Endothelial cell of umbilical vein (primary cell): ENCODE measurements at regions not wholly inside any gene's neighbourhood (a gene's known extent, or its start where the extent isn't known, plus 50 kb on each side); places are given as distances from the start of the nearest gene placed in this dataset.

Source experiments
- BruUV-seq: library from RNA; stranded (reverse); fragments of 400-500 nt; replicated peaks from 2 replicates; lab custom pipeline; 2021; lab: Mats Ljungman, UMichigan
- CTCF ChIA-PET: fragments of 300-600, 350-600 bp; sonication (Branson Sonifier 250); formaldehyde crosslinking; loops from one replicate; lab custom pipeline; 2021; ENCODE audit warnings: antibody characterized with exemption, inconsistent platforms; lab: Charles Lee
- POLR2A ChIA-PET: fragments of 300-600, 350-600 bp; sonication (Branson Sonifier 250); formaldehyde crosslinking; loops from one replicate; lab custom pipeline; 2021; ENCODE audit warnings: antibody characterized with exemption, inconsistent platforms; lab: Charles Lee
- DNase-seq: peaks from one replicate; pipeline ENCODE4 v3.0.0-alpha.2; 2011; ENCODE audit warnings: low read depth, low spot score
- FAIRE-seq: peaks from 2 replicates; lab custom pipeline; 2011; peaks lifted over from hg19 to GRCh38; lab: Jason Lieb, UNC
- H2AFZ ChIP-seq: 2 replicates; pipeline ENCODE4 v1.6.0; 2012; ENCODE audit warnings: low read depth, low read length, control low read depth, inconsistent platforms
- H3K27ac ChIP-seq: 2 replicates; pipeline ENCODE4 v1.5.1; 2011; ENCODE audit warnings: low read depth, mild to moderate bottlenecking, control low read depth, low read length, moderate library complexity; ENCODE audit not compliant: insufficient read depth
- H3K27me3 ChIP-seq, 2 experiments: 2 replicates each; pipeline versions ENCODE4 v1.6.0 to v1.6.1; 2011; ENCODE audit warnings: low read length in 2 of 2, mixed read lengths in 1 of 2; ENCODE audit not compliant: control insufficient read depth in 2 of 2, insufficient read depth in 2 of 2
- H3K36me3 ChIP-seq, 2 experiments: 2 replicates in 1 of 2; 3 replicates in 1 of 2; pipeline ENCODE4 v1.5.1; 2011; ENCODE audit warnings: low read length in 2 of 2, mild to moderate bottlenecking in 1 of 2, moderate library complexity in 1 of 2; ENCODE audit not compliant: control insufficient read depth in 2 of 2, insufficient read depth in 2 of 2; ENCODE audit errors: extremely low read depth in 1 of 2
- H3K4me1 ChIP-seq: 3 replicates; pipeline ENCODE4 v1.5.1; 2011; ENCODE audit warnings: mild to moderate bottlenecking, low read length; ENCODE audit not compliant: control insufficient read depth, insufficient read depth; ENCODE audit errors: extremely low read depth
- H3K4me2 ChIP-seq: 2 replicates; pipeline ENCODE4 v1.6.1; 2011; ENCODE audit warnings: low read length, control low read depth, mixed read lengths; ENCODE audit not compliant: insufficient read depth
- H3K4me3 ChIP-seq, 3 experiments: fragments of 200-600 bp in 1 of 3; sonication (generic), shearing (Covaris generic) in 1 of 3; replicated peaks in 1 of 3; 2 replicates each; pipeline ENCODE4 v1.5.1; 2011 to 2016; ENCODE audit warnings: control low read depth in 3 of 3, low read length in 3 of 3, mild to moderate bottlenecking in 2 of 3, inconsistent platforms in 1 of 3, low read depth in 1 of 3, moderate library complexity in 1 of 3; ENCODE audit not compliant: insufficient read depth in 1 of 3
- H3K79me2 ChIP-seq: 2 replicates; pipeline ENCODE4 v1.6.0; 2012; ENCODE audit warnings: low read length, inconsistent platforms; ENCODE audit not compliant: control insufficient read depth, insufficient read depth
- H3K9ac ChIP-seq: replicated peaks from 2 replicates; pipeline ENCODE3; 2011; ENCODE audit warnings: low read length, control low read depth; ENCODE audit not compliant: insufficient read depth; ENCODE audit errors: extremely low read depth
- H3K9me1 ChIP-seq: replicated peaks from 3 replicates; pipeline ENCODE4 v1.6.0; 2011; ENCODE audit warnings: mild to moderate bottlenecking, low read length; ENCODE audit not compliant: control insufficient read depth, insufficient read depth; ENCODE audit errors: extremely low read depth
- H3K9me3 ChIP-seq: replicated peaks from 2 replicates; pipeline ENCODE4 v1.5.1; 2012; ENCODE audit warnings: low read length, inconsistent platforms; ENCODE audit not compliant: control insufficient read depth, insufficient read depth
- H4K20me1 ChIP-seq: replicated peaks from 2 replicates; pipeline ENCODE3; 2011; ENCODE audit warnings: mild to moderate bottlenecking, low read length; ENCODE audit not compliant: control insufficient read depth, insufficient read depth; ENCODE audit errors: extremely low read depth
- CTCF ChIP-seq, 2 donors: IDR thresholded peaks; 1 replicate in 1 of 2; 2 replicates in 1 of 2; pipeline ENCODE4 v1.5.1; 2011; ENCODE audit warnings: low read length in 2 of 2, mild to moderate bottlenecking in 2 of 2, moderate library complexity in 2 of 2, control low read depth in 1 of 2, inconsistent platforms in 1 of 2, low read depth in 1 of 2; ENCODE audit not compliant: insufficient read depth in 1 of 2; ENCODE audit errors: extremely low read depth in 1 of 2
- EZH2 ChIP-seq: IDR thresholded peaks from 2 replicates; pipeline ENCODE4 v1.6.1; 2012; ENCODE audit warnings: borderline replicate concordance, low read depth, mild to moderate bottlenecking, moderate library complexity, low read length, inconsistent platforms; ENCODE audit not compliant: severe bottlenecking
- FOS ChIP-seq: IDR thresholded peaks from 2 replicates; pipeline ENCODE4 v1.6.1; 2011; ENCODE audit warnings: mild to moderate bottlenecking, low read length, moderate library complexity, borderline replicate concordance; ENCODE audit not compliant: insufficient read depth
- GATA2 ChIP-seq: IDR thresholded peaks from 2 replicates; pipeline ENCODE4 v1.7.0; 2011; ENCODE audit warnings: low read depth, mild to moderate bottlenecking, moderate library complexity, mixed read lengths, low read length; ENCODE audit not compliant: insufficient read length, insufficient read depth
- JUN ChIP-seq: IDR thresholded peaks from 2 replicates; pipeline ENCODE4 v1.6.1; 2011; ENCODE audit warnings: borderline replicate concordance, low read depth; ENCODE audit not compliant: insufficient read length, insufficient read depth
- MAX ChIP-seq: IDR thresholded peaks from 2 replicates; pipeline ENCODE4 v1.6.1; 2011; ENCODE audit not compliant: insufficient read depth, insufficient read length
- MYC ChIP-seq: IDR thresholded peaks from one replicate; pipeline ENCODE4 v1.6.1; 2011; ENCODE audit warnings: mild to moderate bottlenecking, low read depth, low read length
- POLR2A ChIP-seq: IDR thresholded peaks from 2 replicates; pipeline ENCODE4 v1.6.1; 2012; ENCODE audit warnings: low read depth, mild to moderate bottlenecking, control low read depth, low read length
- POLR2AphosphoS5 ChIP-seq: IDR thresholded peaks from 2 replicates; pipeline ENCODE4 v1.6.1; 2012; ENCODE audit warnings: low read depth, mild to moderate bottlenecking, control low read depth, low read length, moderate library complexity; ENCODE audit not compliant: insufficient read depth
- dilution Hi-C: fragments of 300-500 bp; cut with MboI; formaldehyde crosslinking; loops from one replicate; pipeline ENCODE4 v1.15.0; 2019; ENCODE audit warnings: low sequenced_read_pairs; ENCODE audit not compliant: extremely low pct_ligation_motif_present
- intact Hi-C: fragments of 100-400 bp; cut with micrococcal nuclease; formaldehyde crosslinking; loops from one replicate; pipeline ENCODE4 v1.10.0; 2022

DNA sequence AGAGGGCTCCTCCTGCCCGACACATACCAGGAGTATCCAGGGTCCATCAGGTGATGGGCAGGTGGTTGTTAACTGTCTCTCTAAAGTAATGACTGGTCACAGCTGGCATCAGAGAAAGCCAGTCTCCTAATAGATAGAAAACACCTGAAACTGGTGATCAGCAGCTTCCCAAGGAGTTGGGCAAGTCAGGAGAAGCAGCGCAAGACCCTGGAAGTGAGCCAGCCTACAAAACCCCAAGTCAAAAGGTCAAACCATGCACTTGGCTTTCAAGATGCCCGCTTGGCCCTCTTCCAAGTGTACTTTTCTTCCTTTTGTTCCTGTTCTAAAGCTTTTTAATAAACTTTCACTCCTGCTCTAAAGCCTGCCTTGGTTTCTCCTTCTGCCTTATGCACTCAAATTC, 815.2 kb downstream of the DCDC2C start:
- no peak overlapping the region for H3K9ac ChIP-seq
- dilution Hi-C loops = no loop called here
- ChIA-PET POLR2A (no interaction called here), CTCF (interaction anchor here (1.1 to 1.2 kb wide), 2 partner anchors 29 to 165 kb away, joined by 3 read pairs; no protein-coding TSS in a partner anchor)
- H3K36me3 ChIP-seq = no peaks in the 10 kb centered on the region
- H3K79me2 ChIP-seq = no peaks in the 10 kb centered on the region
- intact Hi-C loops = no loop called here
- peaks cover 6% of the 10 kb centered on the region for H3K4me1 ChIP-seq
- no peaks in the 10 kb centered on the region for H3K9me1 ChIP-seq
- no peak overlapping the region for H3K27ac ChIP-seq
- no peak for TF ChIP-seq MAX
- no peak for TF ChIP-seq FOS
- TF ChIP-seq EZH2 = no peak
- TF ChIP-seq POLR2A = no peak
- TF ChIP-seq GATA2 = no peak
- no peak for TF ChIP-seq POLR2AphosphoS5
- no peak for TF ChIP-seq CTCF (IDR thresholded peaks at IDR 0.05; ENCODE audit: extremely low read depth in 1 of 2, insufficient read depth in 1 of 2, low read depth in 1 of 2, low read length in 2 of 2)
- TF ChIP-seq MYC = no peak
- no peak for TF ChIP-seq JUN
- H3K27me3 ChIP-seq = no peaks in the 10 kb centered on the region
- no peak overlapping the region for H2AFZ ChIP-seq
- BruUV-seq = no TSS peak
- DNase-seq (no peak), FAIRE-seq (no peak)
- H3K9me3 ChIP-seq = no peaks in the 10 kb centered on the region
- no peaks in the 10 kb centered on the region for H4K20me1 ChIP-seq
- H3K4me2 ChIP-seq = no peak overlapping the region
- no peak overlapping the region for H3K4me3 ChIP-seq
